ENCODE measurements at regions not wholly inside any gene's neighbourhood (a gene's known extent, or its start where the extent isn't known, plus 50 kb on each side); places are given as distances from the start of the nearest gene placed in this dataset.

DNA sequence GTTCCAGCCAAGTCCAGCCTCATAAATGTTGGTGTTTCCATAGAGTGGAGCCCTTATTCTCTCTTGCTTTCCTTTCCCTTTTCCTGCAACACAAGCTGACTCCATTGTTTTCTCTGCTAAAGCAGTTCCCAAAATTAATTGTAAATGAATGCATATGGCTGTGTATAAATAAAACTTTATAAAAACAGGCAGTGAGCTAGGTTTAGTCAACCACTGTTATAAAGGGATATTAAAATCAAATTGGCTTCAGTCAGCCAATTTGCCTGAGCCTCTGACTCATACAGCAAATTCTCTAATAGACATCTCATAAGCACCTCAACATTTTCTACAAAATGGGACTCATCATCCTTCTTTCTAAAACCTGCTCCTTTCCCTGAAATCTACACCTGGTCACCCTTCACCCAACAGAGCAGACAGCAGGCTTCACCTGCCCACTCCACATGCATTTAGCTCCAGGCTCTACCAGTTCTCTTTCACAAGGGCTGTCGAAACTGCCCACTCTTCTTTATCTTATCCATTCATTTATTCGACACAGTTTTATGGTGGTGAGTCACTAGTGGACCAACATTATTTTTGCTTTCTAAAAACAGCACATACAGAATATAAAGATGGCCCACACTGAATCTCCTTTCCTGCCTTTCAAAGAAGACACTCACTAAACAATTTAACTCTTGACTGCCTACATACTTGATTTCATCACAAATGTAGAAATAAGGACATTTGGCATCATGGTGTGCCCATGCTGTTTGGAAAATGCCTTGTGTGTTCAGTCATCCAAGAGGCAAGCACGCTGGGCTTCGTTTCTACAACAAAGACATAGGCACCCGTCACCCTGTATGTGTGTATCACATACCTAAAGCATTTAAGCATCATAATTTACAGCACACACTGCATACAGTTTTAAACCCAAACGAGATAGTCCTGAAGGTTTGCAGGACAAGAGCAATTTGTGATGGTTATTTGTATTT is 74.6 kb upstream of the C7orf33 start:
- POLR2A ChIA-PET (ENCODE audit: unreplicated experiment): no interaction called here
- no peak overlapping the region for H3K18ac ChIP-seq (ENCODE audit: low read depth, low read length)
- DNase-seq (no peak), ATAC-seq (ENCODE audit: low read depth) (no peak)
- H3K36me3 ChIP-seq (ENCODE audit: control insufficient read depth, insufficient read depth, low read length): no peaks in the 10 kb centered on the region
- in situ Hi-C loops (cut with MboI; ENCODE audit: low sequenced_read_pairs): no loop called here
- H2AFZ ChIP-seq (replicated peaks; ENCODE audit: low read length, poor library complexity): no peak overlapping the region
- H3K79me1 ChIP-seq (ENCODE audit: low read depth in 1 of 2, low read length in 2 of 2): no peaks in the 10 kb centered on the region
- H3K9me1 ChIP-seq (ENCODE audit: insufficient read depth, low read length): no peaks in the 10 kb centered on the region
- H4K91ac ChIP-seq (ENCODE audit: insufficient read depth, low read depth, low read length): no peak overlapping the region
- H3K56ac ChIP-seq (ENCODE audit: extremely low read depth, insufficient read depth, low read length): no peak overlapping the region
- no peaks in the 10 kb centered on the region for H3K27me3 ChIP-seq (ENCODE audit: control insufficient read depth, insufficient read depth, low read length)
- H2BK120ac ChIP-seq (ENCODE audit: low read depth, low read length): no peak overlapping the region
- H3K4me2 ChIP-seq (ENCODE audit: low read depth, low read length): no peak overlapping the region
- no peaks in the 10 kb centered on the region for H3K9me3 ChIP-seq (ENCODE audit: control insufficient read depth, insufficient read depth, low read length)
- H3K4me1 ChIP-seq (ENCODE audit: control insufficient read depth, insufficient read depth, low read length): no peaks in the 10 kb centered on the region
- dilution Hi-C loops (cut with HindIII; ENCODE audit: low sequenced_read_pairs, unreplicated experiment): no loop called here
- no peak overlapping the region for H3K27ac ChIP-seq (ENCODE audit: insufficient read depth, low read length)
- no peak overlapping the region for H4K8ac ChIP-seq (ENCODE audit: low read depth in 2 of 2, low read length in 2 of 2)
- H2BK5ac ChIP-seq (ENCODE audit: low read depth, low read length, poor library complexity, severe bottlenecking): no peak overlapping the region
- H2AK5ac ChIP-seq (ENCODE audit: low read depth, low read length): no peak overlapping the region
- no peak overlapping the region for H2AK9ac ChIP-seq (replicated peaks; ENCODE audit: low read depth, low read length, poor library complexity)
- no CpG with 5 or more reads among the region's 6 CpGs for WGBS, 2 experiments (ENCODE audit: extremely low coverage in 2 of 2, insufficient read length in 1 of 2)
- no TSS peak for BruUV-seq (replicated peaks)
- H4K5ac ChIP-seq (ENCODE audit: low read depth, low read length): no peak overlapping the region
- no peak overlapping the region for H3K23ac ChIP-seq (ENCODE audit: low read depth, low read length)
- H3K14ac ChIP-seq (replicated peaks; ENCODE audit: low read depth, low read length): no peak overlapping the region
- no peaks in the 10 kb centered on the region for H4K20me1 ChIP-seq (ENCODE audit: insufficient read depth, low read length)
- H3K4ac ChIP-seq (ENCODE audit: low read depth, low read length): no peak overlapping the region
- CTCF ChIA-PET: no interaction called here
- no peak overlapping the region for H2BK15ac ChIP-seq (ENCODE audit: low read depth, low read length)
- H3K4me3 ChIP-seq (ENCODE audit: insufficient read depth, low read depth, low read length): no peak overlapping the region
- H2BK20ac ChIP-seq (ENCODE audit: low read depth, low read length): no peak overlapping the region
- intact Hi-C loops (cut with micrococcal nuclease): no loop called here
- no peak overlapping the region for H3K9ac ChIP-seq (ENCODE audit: low read depth, low read length)
- TF ChIP-seq RAD21 (IDR thresholded peaks at IDR 0.05; ENCODE audit: low read length) (no peak), CEBPB (IDR thresholded peaks at IDR 0.05; ENCODE audit: low read depth, low read length) (no peak), MAZ (IDR thresholded peaks at IDR 0.05; ENCODE audit: borderline replicate concordance, low read depth, low read length) (no peak), CHD1 (IDR thresholded peaks at IDR 0.05; ENCODE audit: low read depth, low read length) (no peak), MXI1 (IDR thresholded peaks at IDR 0.05; ENCODE audit: borderline replicate concordance, low read depth, low read length) (no peak), POLR2A (IDR thresholded peaks at IDR 0.05; ENCODE audit: low read depth, low read length) (no peak), MAFK (IDR thresholded peaks at IDR 0.05; ENCODE audit: low read depth, low read length) (no peak), RCOR1 (IDR thresholded peaks at IDR 0.05; ENCODE audit: insufficient replicate concordance, low read length) (no peak), FOS (IDR thresholded peaks at IDR 0.05; ENCODE audit: low read depth, low read length) (no peak), NFE2L2 (IDR thresholded peaks at IDR 0.05; ENCODE audit: low read depth, low read length) (no peak), RFX5 (IDR thresholded peaks at IDR 0.05; ENCODE audit: low read depth, low read length) (no peak), BHLHE40 (IDR thresholded peaks at IDR 0.05; ENCODE audit: low read depth, low read length) (no peak)
- TF ChIP-seq, protein P1, sequence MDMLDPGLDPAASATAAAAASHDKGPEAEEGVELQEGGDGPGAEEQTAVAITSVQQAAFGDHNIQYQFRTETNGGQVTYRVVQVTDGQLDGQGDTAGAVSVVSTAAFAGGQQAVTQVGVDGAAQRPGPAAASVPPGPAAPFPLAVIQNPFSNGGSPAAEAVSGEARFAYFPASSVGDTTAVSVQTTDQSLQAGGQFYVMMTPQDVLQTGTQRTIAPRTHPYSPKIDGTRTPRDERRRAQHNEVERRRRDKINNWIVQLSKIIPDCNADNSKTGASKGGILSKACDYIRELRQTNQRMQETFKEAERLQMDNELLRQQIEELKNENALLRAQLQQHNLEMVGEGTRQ (IDR thresholded peaks at IDR 0.05; ENCODE audit: low read depth, low read length): no peak
- TF ChIP-seq, protein P2, sequence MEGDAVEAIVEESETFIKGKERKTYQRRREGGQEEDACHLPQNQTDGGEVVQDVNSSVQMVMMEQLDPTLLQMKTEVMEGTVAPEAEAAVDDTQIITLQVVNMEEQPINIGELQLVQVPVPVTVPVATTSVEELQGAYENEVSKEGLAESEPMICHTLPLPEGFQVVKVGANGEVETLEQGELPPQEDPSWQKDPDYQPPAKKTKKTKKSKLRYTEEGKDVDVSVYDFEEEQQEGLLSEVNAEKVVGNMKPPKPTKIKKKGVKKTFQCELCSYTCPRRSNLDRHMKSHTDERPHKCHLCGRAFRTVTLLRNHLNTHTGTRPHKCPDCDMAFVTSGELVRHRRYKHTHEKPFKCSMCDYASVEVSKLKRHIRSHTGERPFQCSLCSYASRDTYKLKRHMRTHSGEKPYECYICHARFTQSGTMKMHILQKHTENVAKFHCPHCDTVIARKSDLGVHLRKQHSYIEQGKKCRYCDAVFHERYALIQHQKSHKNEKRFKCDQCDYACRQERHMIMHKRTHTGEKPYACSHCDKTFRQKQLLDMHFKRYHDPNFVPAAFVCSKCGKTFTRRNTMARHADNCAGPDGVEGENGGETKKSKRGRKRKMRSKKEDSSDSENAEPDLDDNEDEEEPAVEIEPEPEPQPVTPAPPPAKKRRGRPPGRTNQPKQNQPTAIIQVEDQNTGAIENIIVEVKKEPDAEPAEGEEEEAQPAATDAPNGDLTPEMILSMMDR (conservative IDR thresholded peaks at IDR 0.05; ENCODE audit: low read depth, low read length): no peak
- TF ChIP-seq, protein P3, sequence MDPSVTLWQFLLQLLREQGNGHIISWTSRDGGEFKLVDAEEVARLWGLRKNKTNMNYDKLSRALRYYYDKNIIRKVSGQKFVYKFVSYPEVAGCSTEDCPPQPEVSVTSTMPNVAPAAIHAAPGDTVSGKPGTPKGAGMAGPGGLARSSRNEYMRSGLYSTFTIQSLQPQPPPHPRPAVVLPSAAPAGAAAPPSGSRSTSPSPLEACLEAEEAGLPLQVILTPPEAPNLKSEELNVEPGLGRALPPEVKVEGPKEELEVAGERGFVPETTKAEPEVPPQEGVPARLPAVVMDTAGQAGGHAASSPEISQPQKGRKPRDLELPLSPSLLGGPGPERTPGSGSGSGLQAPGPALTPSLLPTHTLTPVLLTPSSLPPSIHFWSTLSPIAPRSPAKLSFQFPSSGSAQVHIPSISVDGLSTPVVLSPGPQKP (IDR thresholded peaks at IDR 0.05; ENCODE audit: borderline replicate concordance, low read depth, low read length): no peak

Data from IMR-90 (cell line).